Spleen (tissue), 11 donors: ENCODE measurements at regions not wholly inside any gene's neighbourhood (a gene's known extent, or its start where the extent isn't known, plus 50 kb on each side); places are given as distances from the start of the nearest gene placed in this dataset.
"Not testable (repeated sequence)": the region's sequence is repeated elsewhere in the genome, so short reads cannot be mapped to it uniquely, and the experiment has no call there.

Source experiments
- DNase-seq: peaks from one replicate; pipeline ENCODE4 v3.0.0-alpha.2; 2020
- H3K27ac ChIP-seq, 8 donors: fragments of 200-600 bp; sonication (generic) in 7 of 8; 1 replicate in 4 of 8; 2 replicates in 4 of 8; pipeline versions ENCODE4 v1.5.0 to v1.8.0; 2016 to 2021; ENCODE audit warnings: inconsistent platforms in 4 of 8, mild to moderate bottlenecking in 4 of 8, moderate library complexity in 1 of 8
- H3K27me3 ChIP-seq, 7 donors: fragments of 200-600 bp; sonication (generic) in 6 of 7; replicated peaks in 1 of 7; 1 replicate in 4 of 7; 2 replicates in 3 of 7; pipeline versions ENCODE4 v1.5.0 to v1.8.0; 2016 to 2021; ENCODE audit warnings: inconsistent platforms in 3 of 7, mild to moderate bottlenecking in 1 of 7
- H3K36me3 ChIP-seq, 6 donors: fragments of 200-600 bp; sonication (generic) in 5 of 6; 1 replicate in 4 of 6; 2 replicates in 2 of 6; pipeline versions ENCODE4 v1.5.0 to v1.8.0; 2016 to 2021; ENCODE audit warnings: inconsistent platforms in 2 of 6
- H3K4me1 ChIP-seq, 6 donors: fragments of 200-600 bp; sonication (generic) in 5 of 6; 1 replicate in 3 of 6; 2 replicates in 3 of 6; pipeline versions ENCODE4 v1.5.0 to v1.8.0; 2016 to 2021; ENCODE audit warnings: inconsistent platforms in 3 of 6
- H3K4me3 ChIP-seq, 8 donors: fragments of 200-600 bp; sonication (generic) in 7 of 8; 1 replicate in 4 of 8; 2 replicates in 4 of 8; pipeline versions ENCODE4 v1.5.0 to v1.8.0; 2016 to 2021; ENCODE audit warnings: inconsistent platforms in 4 of 8, mild to moderate bottlenecking in 4 of 8, moderate library complexity in 2 of 8
- H3K9me3 ChIP-seq, 8 donors: fragments of 200-600 bp; sonication (generic) in 7 of 8; 1 replicate in 4 of 8; 2 replicates in 4 of 8; pipeline versions ENCODE4 v1.5.0 to v1.8.0; 2016 to 2021; ENCODE audit warnings: inconsistent platforms in 4 of 8
- POLR2A ChIP-seq, 3 donors: fragments of 450-650 bp; IDR thresholded peaks; one replicate each; pipeline ENCODE4 v1.5.1; 2017; ENCODE audit warnings: antibody characterized with exemption in 3 of 3, mild to moderate bottlenecking in 1 of 3
- POLR2AphosphoS5 ChIP-seq, 3 donors: sonication (generic); formaldehyde crosslinking; IDR thresholded peaks; one replicate each; pipeline ENCODE4 v1.5.1; 2017; ENCODE audit warnings: antibody characterized with exemption in 3 of 3
- WGBS, 5 donors: extraction: QIAGEN DNeasy Blood & Tissue Kit in 3 of 5; methylation state at CpG; one replicate each; pipeline versions ENCODE4 v1.1.5 to v1.1.7; 2013 to 2018; 5-methylcytosine and 5-hydroxymethylcytosine counted together
- intact Hi-C: fragments of 100-400 bp; cut with DNase I; formaldehyde crosslinking; loops from one replicate; pipeline ENCODE4 v1.15.0; 2023; ENCODE audit warnings: low total_unique reads
- TF ChIP-seq, protein P1 (sequence below), 11 experiments: fragments of 200-600 bp in 7 of 11; fragments of 450-650 bp in 4 of 11; sonication (generic) in 4 of 11; IDR thresholded peaks in 8 of 11; conservative IDR thresholded peaks in 3 of 11; 1 replicate in 7 of 11; 2 replicates in 4 of 11; pipeline versions ENCODE4 v1.4.0 to v1.8.0; 2016 to 2021; ENCODE audit warnings: antibody characterized with exemption in 11 of 11, inconsistent platforms in 4 of 11, mild to moderate bottlenecking in 1 of 11
- donor health status: healthy with polysubstance abuse.
- donor health status: DM: no; HTN: no; CAD: no; lungs with moderate emphysema.
- donor health status: DM: no; HTN: no; CAD: no.
- donor health status: Bipolar disorder and iron deficiency.
- donor health status: healthy.
- donor health status: DM: no; HTN: no; CAD: no.
- donor health status: DM: yes; HTN: yes; CAD: no.

DNA sequence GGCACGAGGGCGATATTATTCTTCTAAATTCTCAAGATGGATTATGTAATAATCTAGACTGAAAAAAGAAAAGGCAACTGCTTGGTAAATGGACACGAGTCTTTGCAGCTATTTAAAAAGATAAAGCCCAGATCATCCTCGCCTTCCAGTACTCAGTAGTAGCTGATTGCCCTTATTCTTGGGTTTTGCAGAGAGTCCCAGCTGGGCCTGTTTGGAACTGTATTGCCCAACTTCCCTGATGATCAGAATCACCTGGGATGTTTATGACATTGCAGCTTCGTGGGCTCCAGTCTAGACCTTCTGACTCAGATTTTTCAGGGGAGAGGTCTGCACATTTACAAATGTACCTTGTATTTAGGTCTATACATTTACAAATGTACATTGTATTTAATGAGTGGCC lies 213.5 kb downstream of the RAB11FIP4 start:
- Histone ChIP-seq H3K9me3 (no peaks in the 10 kb centered on the region), H3K4me1 (no peaks in the 10 kb centered on the region), H3K27ac (no peak overlapping the region), H3K4me3 (no peak overlapping the region), H3K27me3 (no peaks in the 10 kb centered on the region), H3K36me3 (no peaks in the 10 kb centered on the region)
- TF ChIP-seq, protein P1, sequence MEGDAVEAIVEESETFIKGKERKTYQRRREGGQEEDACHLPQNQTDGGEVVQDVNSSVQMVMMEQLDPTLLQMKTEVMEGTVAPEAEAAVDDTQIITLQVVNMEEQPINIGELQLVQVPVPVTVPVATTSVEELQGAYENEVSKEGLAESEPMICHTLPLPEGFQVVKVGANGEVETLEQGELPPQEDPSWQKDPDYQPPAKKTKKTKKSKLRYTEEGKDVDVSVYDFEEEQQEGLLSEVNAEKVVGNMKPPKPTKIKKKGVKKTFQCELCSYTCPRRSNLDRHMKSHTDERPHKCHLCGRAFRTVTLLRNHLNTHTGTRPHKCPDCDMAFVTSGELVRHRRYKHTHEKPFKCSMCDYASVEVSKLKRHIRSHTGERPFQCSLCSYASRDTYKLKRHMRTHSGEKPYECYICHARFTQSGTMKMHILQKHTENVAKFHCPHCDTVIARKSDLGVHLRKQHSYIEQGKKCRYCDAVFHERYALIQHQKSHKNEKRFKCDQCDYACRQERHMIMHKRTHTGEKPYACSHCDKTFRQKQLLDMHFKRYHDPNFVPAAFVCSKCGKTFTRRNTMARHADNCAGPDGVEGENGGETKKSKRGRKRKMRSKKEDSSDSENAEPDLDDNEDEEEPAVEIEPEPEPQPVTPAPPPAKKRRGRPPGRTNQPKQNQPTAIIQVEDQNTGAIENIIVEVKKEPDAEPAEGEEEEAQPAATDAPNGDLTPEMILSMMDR (IDR thresholded peaks at IDR 0.05 in 8 of 11, conservative IDR thresholded peaks at IDR 0.05 in 3 of 11), result no peak
- no peak for TF ChIP-seq POLR2A (IDR thresholded peaks at IDR 0.05)
- no peak for TF ChIP-seq POLR2AphosphoS5 (IDR thresholded peaks at IDR 0.05)
- intact Hi-C loops, result no loop called here
- no peak for DNase-seq
- WGBS, 5 donors, result 80 to 91% (median 83%) methylated on average over 5 of the region's 5 CpGs

DNA sequence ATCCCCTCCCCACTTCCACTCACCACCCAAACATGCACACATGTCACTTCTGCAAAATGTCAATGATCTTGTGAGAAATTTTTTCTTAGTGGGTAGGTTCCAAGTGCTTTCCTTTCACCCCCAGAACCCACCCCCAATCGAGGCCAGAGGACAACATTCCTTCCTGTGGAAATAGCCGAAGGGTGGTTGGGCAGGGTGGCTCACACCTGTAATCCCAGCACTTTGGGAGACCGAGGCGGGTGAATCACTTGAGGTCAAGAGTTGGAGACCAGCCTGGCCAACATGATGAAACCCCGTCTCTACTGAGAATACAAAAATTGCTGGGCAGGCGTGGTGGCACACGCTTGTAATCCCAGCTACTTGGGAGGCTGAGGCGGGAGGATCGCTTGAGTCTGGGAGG lies 208.7 kb downstream of the RAB11FIP4 start:
- H3K27me3 ChIP-seq, H3K27ac ChIP-seq, H3K4me3 ChIP-seq, DNase-seq, H3K9me3 ChIP-seq, H3K36me3 ChIP-seq, intact Hi-C loops: not testable (repeated sequence)
- WGBS, 5 donors, result 89 to 95% (median 92%) methylated on average over 9 of the region's 9 CpGs
- H3K4me1 ChIP-seq, result peaks cover 8 to 22% (median 17%) of the 10 kb centered on the region in 6 donors

- peaks cover 8 to 25% (median 17%) of the 10 kb centered on the region in 6 donors for H3K4me1 ChIP-seq
- DNase-seq, result no peak
- intact Hi-C loops, result no loop called here
- H3K36me3 ChIP-seq, result no peaks in the 10 kb centered on the region
- WGBS, 5 donors, result 73 to 91% (median 88%) methylated on average over 10 to 11 of the region's 11 CpGs
- no peak overlapping the region for H3K4me3 ChIP-seq
- TF ChIP-seq, protein P1 (IDR thresholded peaks at IDR 0.05 in 8 of 11, conservative IDR thresholded peaks at IDR 0.05 in 3 of 11), result no peak
- TF ChIP-seq POLR2AphosphoS5 (IDR thresholded peaks at IDR 0.05), result no peak
- TF ChIP-seq POLR2A (IDR thresholded peaks at IDR 0.05), result no peak
- no peaks in the 10 kb centered on the region for H3K9me3 ChIP-seq
- no peaks in the 10 kb centered on the region for H3K27me3 ChIP-seq
- no peak overlapping the region for H3K27ac ChIP-seq
Observed at GRCh38 chr17:31598921-31599571, 207.6 kb downstream of the RAB11FIP4 start.

DNA sequence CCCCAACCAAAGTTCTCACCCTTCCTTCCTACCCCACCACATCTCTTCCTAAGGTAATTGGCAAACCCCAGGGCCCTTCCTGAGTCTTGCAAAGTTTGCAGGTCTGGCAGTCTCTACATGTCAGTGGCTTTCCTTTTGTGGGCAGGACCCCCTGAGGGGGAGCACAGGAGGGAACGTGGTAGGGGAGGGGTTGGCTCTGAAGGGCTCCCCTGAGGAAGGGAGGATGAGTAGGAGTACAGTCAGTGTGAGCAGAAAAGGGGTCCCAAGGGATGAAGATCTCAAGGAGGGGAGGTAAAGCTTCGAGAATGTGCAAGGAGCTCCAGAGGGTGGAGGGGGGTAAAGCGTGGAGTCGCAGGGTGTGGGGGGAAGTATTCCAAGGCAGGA lies 206.9 kb downstream of the RAB11FIP4 start:
- TF ChIP-seq POLR2AphosphoS5 (IDR thresholded peaks at IDR 0.05) (no peak), POLR2A (IDR thresholded peaks at IDR 0.05) (no peak)
- TF ChIP-seq, protein P1 (IDR thresholded peaks at IDR 0.05 in 8 of 11, conservative IDR thresholded peaks at IDR 0.05 in 3 of 11), result no peak
- H3K4me1 ChIP-seq, result peaks cover 8 to 25% (median 17%) of the 10 kb centered on the region in 6 donors
- no peaks in the 10 kb centered on the region for H3K36me3 ChIP-seq
- H3K9me3 ChIP-seq, result no peaks in the 10 kb centered on the region
- DNase-seq, result no peak
- H3K27ac ChIP-seq, result no peak overlapping the region
- intact Hi-C loops, result no loop called here
- no peak overlapping the region for H3K4me3 ChIP-seq
- no peaks in the 10 kb centered on the region for H3K27me3 ChIP-seq
- WGBS, 5 donors, result 50 to 66% (median 54%) methylated on average over 4 of the region's 4 CpGs
